ENCODE measurements at regions not wholly inside any gene's neighbourhood (a gene's known extent, or its start where the extent isn't known, plus 50 kb on each side); places are given as distances from the start of the nearest gene placed in this dataset.

GRCh38 chr17:79680318-79680695, 50.4 kb upstream of the ENPP7 start:
- ATAC-seq (replicated peaks) = no peak
- no peak overlapping the region for H3K27ac Mint-ChIP-seq
- no peaks in the 10 kb centered on the region for H3K4me1 Mint-ChIP-seq
- H3K27me3 Mint-ChIP-seq = peaks cover 22% of the 10 kb centered on the region
- no peaks in the 10 kb centered on the region for H3K36me3 Mint-ChIP-seq (ENCODE audit: low read depth)
- H3K4me3 Mint-ChIP-seq = no peak overlapping the region
- H3K9me3 Mint-ChIP-seq = no peaks in the 10 kb centered on the region

- Mint-ChIP-seq H3K4me1 (no peaks in the 10 kb centered on the region), H3K36me3 (ENCODE audit: low read depth) (no peaks in the 10 kb centered on the region), H3K4me3 (no peak overlapping the region), H3K27me3 (peaks cover 22% of the 10 kb centered on the region), H3K27ac (no peak overlapping the region), H3K9me3 (no peaks in the 10 kb centered on the region)
- ATAC-seq (replicated peaks) = no peak
Observed at GRCh38 chr17:79679631-79680317, 51.0 kb upstream of the ENPP7 start.

- Mint-ChIP-seq H3K4me1 (no peaks in the 10 kb centered on the region), H3K36me3 (ENCODE audit: low read depth) (no peaks in the 10 kb centered on the region), H3K4me3 (no peak overlapping the region), H3K27me3 (peaks cover 24% of the 10 kb centered on the region), H3K9me3 (peaks cover under 1% of the 10 kb centered on the region), H3K27ac (no peak overlapping the region)
- no peak for ATAC-seq (replicated peaks)
Observed at GRCh38 chr17:79678736-79679255, 51.9 kb upstream of the ENPP7 start.

GRCh38 chr17:79678091-79678735, 52.5 kb upstream of the ENPP7 start:
- peaks cover 6% of the 10 kb centered on the region for H3K9me3 Mint-ChIP-seq
- no peak overlapping the region for H3K27ac Mint-ChIP-seq
- no peak for ATAC-seq (replicated peaks)
- no peak overlapping the region for H3K4me3 Mint-ChIP-seq
- H3K36me3 Mint-ChIP-seq (ENCODE audit: low read depth) = no peaks in the 10 kb centered on the region
- no peaks in the 10 kb centered on the region for H3K4me1 Mint-ChIP-seq
- H3K27me3 Mint-ChIP-seq = peaks cover 29% of the 10 kb centered on the region

GRCh38 chr17:79677646-79678045, 53.1 kb upstream of the ENPP7 start:
- peaks cover 10% of the 10 kb centered on the region for H3K9me3 Mint-ChIP-seq
- peaks cover 1% of the 10 kb centered on the region for H3K36me3 Mint-ChIP-seq (ENCODE audit: low read depth)
- ATAC-seq (replicated peaks) = no peak
- H3K4me3 Mint-ChIP-seq = no peak overlapping the region
- no peaks in the 10 kb centered on the region for H3K4me1 Mint-ChIP-seq
- no peak overlapping the region for H3K27ac Mint-ChIP-seq
- peaks cover 35% of the 10 kb centered on the region for H3K27me3 Mint-ChIP-seq

GRCh38 chr17:79676796-79677195, 53.9 kb upstream of the ENPP7 start:
- no peak overlapping the region for H3K27ac Mint-ChIP-seq
- peaks cover 16% of the 10 kb centered on the region for H3K9me3 Mint-ChIP-seq
- no peak overlapping the region for H3K4me3 Mint-ChIP-seq
- H3K4me1 Mint-ChIP-seq = peaks cover 4% of the 10 kb centered on the region
- H3K36me3 Mint-ChIP-seq (ENCODE audit: low read depth) = peaks cover 6% of the 10 kb centered on the region
- peaks cover 36% of the 10 kb centered on the region for H3K27me3 Mint-ChIP-seq
- no peak for ATAC-seq (replicated peaks)

- ATAC-seq (replicated peaks) = no peak
- no peak overlapping the region for H3K4me3 Mint-ChIP-seq
- peaks cover 4% of the 10 kb centered on the region for H3K4me1 Mint-ChIP-seq
- H3K36me3 Mint-ChIP-seq (ENCODE audit: low read depth) = peaks cover 6% of the 10 kb centered on the region
- H3K27ac Mint-ChIP-seq = no peak overlapping the region
- peaks cover 33% of the 10 kb centered on the region for H3K27me3 Mint-ChIP-seq
- peaks cover 16% of the 10 kb centered on the region for H3K9me3 Mint-ChIP-seq
Observed at GRCh38 chr17:79675413-79675725, 55.4 kb upstream of the ENPP7 start.

- H3K36me3 Mint-ChIP-seq (ENCODE audit: low read depth) = peaks cover 6% of the 10 kb centered on the region
- ATAC-seq (replicated peaks) = no peak
Observed at GRCh38 chr17:79674506-79675412, 56.0 kb upstream of the ENPP7 start.

GRCh38 chr17:79673517-79673916, 57.2 kb upstream of the ENPP7 start:
- H3K27me3 Mint-ChIP-seq = peaks cover 33% of the 10 kb centered on the region
- H3K4me1 Mint-ChIP-seq = peaks cover 4% of the 10 kb centered on the region
- H3K27ac Mint-ChIP-seq = no peak overlapping the region
- ATAC-seq (replicated peaks) = no peak
- H3K36me3 Mint-ChIP-seq (ENCODE audit: low read depth) = peaks cover 6% of the 10 kb centered on the region
- H3K9me3 Mint-ChIP-seq = peaks cover 16% of the 10 kb centered on the region
- no peak overlapping the region for H3K4me3 Mint-ChIP-seq

More at GRCh38 chr17:79674506-79675412, 56.0 kb upstream of the ENPP7 start:
- Mint-ChIP-seq H3K9me3 (peaks cover 16% of the 10 kb centered on the region), H3K4me1 (peaks cover 4% of the 10 kb centered on the region), H3K27me3 (peaks cover 28% of the 10 kb centered on the region), H3K4me3 (no peak overlapping the region), H3K27ac (no peak overlapping the region)

GRCh38 chr17:79672496-79672895, 58.2 kb upstream of the ENPP7 start:
- no peak overlapping the region for H3K4me3 Mint-ChIP-seq
- H3K4me1 Mint-ChIP-seq = peaks cover 7% of the 10 kb centered on the region
- H3K27ac Mint-ChIP-seq = no peak overlapping the region
- H3K36me3 Mint-ChIP-seq (ENCODE audit: low read depth) = peaks cover 6% of the 10 kb centered on the region
- ATAC-seq (replicated peaks) = no peak
- H3K9me3 Mint-ChIP-seq = peaks cover 16% of the 10 kb centered on the region
- peaks cover 40% of the 10 kb centered on the region for H3K27me3 Mint-ChIP-seq

- H3K27me3 Mint-ChIP-seq = peaks cover 49% of the 10 kb centered on the region
- ATAC-seq (replicated peaks) = no peak
- H3K9me3 Mint-ChIP-seq = peaks cover 16% of the 10 kb centered on the region
- no peak overlapping the region for H3K27ac Mint-ChIP-seq
- peaks cover 6% of the 10 kb centered on the region for H3K36me3 Mint-ChIP-seq (ENCODE audit: low read depth)
- H3K4me1 Mint-ChIP-seq = peaks cover 14% of the 10 kb centered on the region
- no peak overlapping the region for H3K4me3 Mint-ChIP-seq
Observed at GRCh38 chr17:79671085-79671694, 59.6 kb upstream of the ENPP7 start.

GRCh38 chr17:79670537-79671084, 59.8 kb upstream of the RBFOX3 start:
- no peak overlapping the region for H3K27ac Mint-ChIP-seq

GRCh38 chr17:79669861-79670260, 59.0 kb upstream of the RBFOX3 start:
- Mint-ChIP-seq H3K27me3 (peaks cover 54% of the 10 kb centered on the region), H3K4me3 (no peak overlapping the region)

More at GRCh38 chr17:79670537-79671084, 59.8 kb upstream of the RBFOX3 start:
- peaks cover 6% of the 10 kb centered on the region for H3K36me3 Mint-ChIP-seq (ENCODE audit: low read depth)
- no peak overlapping the region for H3K4me3 Mint-ChIP-seq
- no peak for ATAC-seq (replicated peaks)
- peaks cover 14% of the 10 kb centered on the region for H3K4me1 Mint-ChIP-seq
- peaks cover 49% of the 10 kb centered on the region for H3K27me3 Mint-ChIP-seq
- H3K9me3 Mint-ChIP-seq = peaks cover 16% of the 10 kb centered on the region

More at GRCh38 chr17:79669861-79670260, 59.0 kb upstream of the RBFOX3 start:
- peaks cover 16% of the 10 kb centered on the region for H3K9me3 Mint-ChIP-seq
- peaks cover 6% of the 10 kb centered on the region for H3K36me3 Mint-ChIP-seq (ENCODE audit: low read depth)
- H3K4me1 Mint-ChIP-seq = peaks cover 14% of the 10 kb centered on the region
- H3K27ac Mint-ChIP-seq = no peak overlapping the region
- no peak for ATAC-seq (replicated peaks)
